ENCODE measurements at regions not wholly inside any gene's neighbourhood (a gene's known extent, or its start where the extent isn't known, plus 50 kb on each side); places are given as distances from the start of the nearest gene placed in this dataset.
"Not testable (repeated sequence)": the region's sequence is repeated elsewhere in the genome, so short reads cannot be mapped to it uniquely, and the experiment has no call there.

- peak; percentile 64 for DNase-seq (ENCODE audit: low read depth, low spot score)
These were observed 371.4 kb downstream of the KCNRG start for GRCh38 chr13:50386541-50387050.

DNA sequence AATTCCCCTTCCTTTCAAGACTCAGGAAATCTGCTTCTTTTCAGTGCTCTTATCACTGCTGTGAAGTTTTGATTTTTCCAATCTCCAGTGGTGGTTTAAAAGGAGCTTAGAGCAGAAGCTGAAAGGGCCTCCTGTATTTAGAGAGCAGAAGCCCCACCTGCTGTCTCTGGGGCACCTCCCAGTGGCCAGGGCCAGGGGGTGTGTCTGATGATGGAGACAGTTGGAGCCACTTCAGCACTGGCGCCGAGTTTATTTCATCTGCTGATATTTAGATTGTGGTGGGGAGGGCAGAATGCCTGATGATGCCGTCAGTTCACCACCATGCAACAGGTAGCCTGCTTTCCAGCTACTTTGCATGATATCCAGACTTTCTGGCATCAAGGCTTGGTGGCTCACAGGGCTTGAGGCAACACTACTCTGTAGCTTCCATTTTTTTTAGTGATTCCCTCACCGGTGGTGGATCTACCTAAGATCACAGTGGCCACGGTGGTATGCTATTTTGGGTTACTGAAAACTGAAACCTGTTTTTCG lies 371.9 kb downstream of the KCNRG start:
- DNase-seq (ENCODE audit: low read depth, low spot score), result peak; percentile 86

GRCh38 chr13:50388481-50388880 lies 373.2 kb downstream of the KCNRG start:
- DNase-seq (ENCODE audit: low read depth, low spot score), result no peak

GRCh38 chr13:50389726-50390125 lies 374.5 kb downstream of the KCNRG start:
- no peak for DNase-seq (ENCODE audit: low read depth, low spot score)

DNA sequence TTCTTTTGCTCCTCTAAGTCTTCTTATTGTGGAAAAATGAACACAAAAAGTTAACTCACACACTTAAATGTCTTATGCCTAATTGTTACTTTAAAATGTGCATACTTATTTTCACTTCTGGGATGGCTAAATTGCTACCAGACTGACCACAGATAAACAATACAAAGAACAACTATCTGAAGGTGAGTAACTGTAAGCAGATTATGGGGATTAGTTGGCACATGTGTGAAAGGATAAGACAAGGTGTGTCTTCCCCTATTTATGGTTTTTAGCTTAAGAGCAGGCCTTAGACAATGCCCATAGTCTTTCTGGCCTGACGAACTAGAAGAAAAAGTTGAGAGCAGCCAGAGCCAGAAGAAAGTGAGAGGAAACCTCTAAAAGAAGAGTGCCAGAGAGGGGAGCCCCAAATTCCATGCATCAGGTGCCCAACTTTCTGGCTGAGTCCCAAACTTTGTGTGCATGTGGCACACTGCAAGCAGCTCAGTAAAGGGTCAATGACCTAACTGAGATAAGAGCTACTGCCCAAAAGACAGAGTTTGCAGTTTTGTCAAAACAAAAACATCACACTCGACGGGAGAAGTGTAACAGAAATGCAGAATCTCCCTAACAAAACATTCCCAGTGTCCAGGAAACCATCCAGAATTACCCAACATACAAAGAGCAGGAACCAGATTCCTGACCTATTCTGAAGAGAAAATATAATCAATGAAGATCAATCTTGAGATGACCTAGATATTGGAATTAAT lies 375.4 kb downstream of the KCNRG start:
- DNase-seq (ENCODE audit: low read depth, low spot score), result no peak

GRCh38 chr13:50392977-50393376 lies 377.7 kb downstream of the KCNRG start:
- no peak for DNase-seq (ENCODE audit: low read depth, low spot score)

DNA sequence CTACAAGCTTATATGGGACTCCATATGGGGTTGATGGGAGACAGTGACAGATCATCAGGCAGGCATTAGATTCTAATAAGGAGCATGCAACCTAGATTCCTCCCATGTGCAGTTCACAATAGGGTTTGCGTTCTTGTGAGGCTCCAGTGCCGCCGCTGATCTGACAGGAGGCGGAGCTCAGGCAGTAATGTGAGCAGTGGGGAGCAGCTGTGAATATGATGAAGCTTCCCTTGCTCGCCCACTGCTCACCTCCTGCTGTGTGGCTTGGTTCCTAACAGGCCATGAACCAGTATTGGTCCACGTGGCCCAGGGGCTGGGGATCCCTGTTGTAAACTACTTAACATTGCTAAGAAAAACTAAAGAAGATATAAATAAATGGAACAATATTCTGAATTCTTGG lies 378.4 kb downstream of the KCNRG start:
- DNase-seq (ENCODE audit: low read depth, low spot score), result peak; percentile 46

GRCh38 chr13:50396001-50396400 lies 380.8 kb downstream of the KCNRG start:
- no peak for DNase-seq (ENCODE audit: low read depth, low spot score)

DNA sequence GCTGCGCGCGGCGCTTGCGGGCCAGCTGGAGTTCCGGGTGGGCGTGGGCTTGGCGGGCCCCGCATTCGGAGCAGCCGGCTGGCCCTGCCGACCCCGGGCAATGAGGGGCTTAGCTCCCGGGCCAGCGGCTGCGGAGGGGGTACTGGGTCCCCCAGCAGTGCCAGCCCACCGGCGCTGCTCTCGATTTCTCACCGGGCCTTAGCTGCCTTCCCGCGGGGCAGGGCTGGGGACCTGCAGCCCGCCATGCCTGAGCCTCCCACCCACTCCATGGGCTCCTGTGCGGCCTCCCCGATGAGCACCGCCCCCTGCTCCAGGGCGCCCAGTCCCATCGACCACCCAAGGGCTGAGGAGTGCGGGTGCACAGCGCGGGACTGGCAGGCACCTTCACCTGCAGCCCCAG lies 381.4 kb downstream of the KCNRG start:
- DNase-seq (ENCODE audit: low read depth, low spot score), result not testable (repeated sequence)

GRCh38 chr13:50400035-50400726 lies 384.9 kb downstream of the KCNRG start:
- DNase-seq (ENCODE audit: low read depth, low spot score), result peak; percentile 88

GRCh38 chr13:50401049-50401505 lies 385.8 kb downstream of the KCNRG start:
- peak; percentile 77 for DNase-seq (ENCODE audit: low read depth, low spot score)

DNA sequence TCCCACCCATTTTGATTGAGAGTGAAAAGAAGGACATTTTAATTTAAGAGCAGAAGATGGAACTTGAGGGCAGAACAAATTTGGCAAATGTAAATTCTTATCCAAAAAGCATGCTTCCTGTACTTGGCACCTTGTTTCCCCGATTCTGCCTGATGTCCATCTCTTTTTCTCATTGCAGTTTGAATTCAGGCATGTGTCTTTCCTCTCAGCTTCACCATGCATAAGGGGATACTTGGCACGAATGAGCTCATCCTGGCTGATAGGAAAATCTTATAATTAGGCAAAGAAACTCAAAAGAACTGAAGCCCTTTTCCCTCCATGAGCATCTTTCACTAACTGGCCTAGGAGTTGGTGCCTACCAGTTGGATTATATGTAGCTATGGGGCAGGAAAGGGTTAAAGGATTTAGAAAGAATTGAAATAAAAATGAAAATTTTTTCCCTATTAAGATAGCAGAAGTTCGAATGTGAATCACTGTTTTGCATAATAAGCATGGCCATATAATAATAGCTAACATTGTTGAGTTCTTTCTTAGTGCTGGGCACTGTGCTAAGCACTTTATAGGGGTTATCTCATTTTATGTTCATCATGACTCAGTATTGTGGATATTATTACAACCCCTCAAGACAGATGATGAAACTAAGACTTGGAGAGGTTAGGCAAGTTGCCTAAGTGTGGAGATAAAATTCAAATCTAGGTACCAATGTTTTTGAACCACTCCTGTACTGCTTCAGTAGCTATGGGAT lies 386.6 kb downstream of the KCNRG start:
- no peak for DNase-seq (ENCODE audit: low read depth, low spot score)

GRCh38 chr13:50403311-50403710 lies 388.1 kb downstream of the KCNRG start:
- DNase-seq (ENCODE audit: low read depth, low spot score), result no peak

DNA sequence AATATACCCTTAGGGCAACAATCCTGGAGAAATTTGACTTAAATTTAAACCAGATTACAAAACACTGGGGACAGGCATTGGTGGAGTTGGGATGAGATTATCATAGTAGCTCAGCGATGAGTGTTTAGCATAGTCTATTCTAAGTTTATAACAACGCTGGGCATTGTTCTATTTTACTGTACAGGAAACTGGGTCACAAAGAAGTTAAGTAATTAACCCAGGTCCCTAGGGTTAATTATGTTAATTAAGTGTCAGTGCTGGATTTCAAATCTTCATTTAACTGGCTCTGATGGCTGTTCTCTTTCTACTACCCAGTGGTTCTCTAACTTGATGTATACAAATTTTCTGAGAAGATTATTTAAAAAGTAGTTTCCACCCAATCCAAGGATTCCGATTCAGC lies 388.9 kb downstream of the KCNRG start:
- DNase-seq (ENCODE audit: low read depth, low spot score), result no peak

DNA sequence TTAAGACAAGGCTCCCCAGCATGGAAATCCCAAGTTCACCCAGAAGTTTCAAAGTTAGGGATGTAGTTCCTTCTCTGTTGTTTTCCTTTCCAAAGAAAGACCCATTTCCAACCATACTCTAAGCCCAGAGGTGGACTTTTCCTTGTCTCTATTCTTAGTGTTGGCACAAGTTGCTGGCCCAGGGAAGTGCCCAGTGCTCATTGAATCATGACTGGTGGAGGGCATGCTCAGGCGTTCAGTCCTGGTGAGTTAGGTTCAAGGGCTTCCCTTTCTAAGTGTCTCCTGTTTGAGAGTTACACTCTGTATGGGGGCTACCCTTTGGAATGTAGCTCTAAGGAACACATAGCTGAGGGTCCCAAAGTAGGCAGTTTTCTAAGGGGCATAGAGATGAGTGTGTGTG lies 389.5 kb downstream of the KCNRG start:
- DNase-seq (ENCODE audit: low read depth, low spot score), result no peak

DNA sequence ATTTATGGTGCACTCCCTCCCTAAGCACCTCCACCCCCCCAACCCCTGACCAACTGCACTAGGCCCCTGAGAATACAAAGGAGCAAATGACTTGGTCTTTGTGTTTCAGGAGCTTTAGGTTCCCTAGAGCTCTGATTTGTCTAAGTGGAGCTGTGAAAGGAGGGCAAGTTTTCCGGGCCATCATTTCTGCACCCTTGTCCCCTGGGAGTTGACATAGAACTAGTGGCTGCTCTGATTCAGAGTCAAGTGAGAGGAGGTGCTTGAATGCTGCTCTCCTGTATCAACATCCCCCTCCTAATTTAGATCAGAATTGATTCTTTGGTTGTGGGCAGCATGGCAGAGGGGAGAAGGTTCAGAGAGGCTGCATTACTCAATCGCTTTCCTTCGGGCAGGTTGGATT lies 391.6 kb downstream of the KCNRG start:
- DNase-seq (ENCODE audit: low read depth, low spot score), result no peak

- no peak for DNase-seq (ENCODE audit: low read depth, low spot score)
These were observed 392.8 kb downstream of the KCNRG start for GRCh38 chr13:50408068-50408467.

DNA sequence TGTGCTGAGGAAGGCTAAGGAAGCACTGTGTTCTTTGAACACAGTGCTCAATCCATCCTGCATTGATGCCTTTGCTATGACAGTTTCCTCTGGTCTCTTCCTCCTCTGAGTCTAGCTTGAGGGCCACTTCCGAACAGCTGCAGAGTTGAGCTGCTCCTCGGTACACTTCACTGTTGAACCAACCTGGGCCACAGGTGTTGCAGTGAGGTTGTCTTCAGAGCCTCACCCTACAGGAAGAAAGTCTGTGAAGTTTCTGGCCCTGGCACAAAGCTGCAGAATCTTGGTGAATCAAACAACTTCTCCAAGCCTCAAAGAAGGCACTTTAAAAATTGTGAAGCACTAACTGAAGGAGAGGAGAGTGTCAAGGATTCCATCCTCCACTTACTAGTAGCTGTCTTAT lies 394.0 kb downstream of the KCNRG start:
- no peak for DNase-seq (ENCODE audit: low read depth, low spot score)

GRCh38 chr13:50410921-50411746 lies 395.9 kb downstream of the KCNRG start:
- peak; percentile 89 for DNase-seq (ENCODE audit: low read depth, low spot score)

GRCh38 chr13:50412046-50412617 lies 396.9 kb downstream of the KCNRG start:
- no peak for DNase-seq (ENCODE audit: low read depth, low spot score)

GRCh38 chr13:50414640-50415039 lies 399.4 kb downstream of the KCNRG start:
- DNase-seq (ENCODE audit: low read depth, low spot score), result no peak

All from astrocyte of the hippocampus (primary cell).